ENCODE measurements at regions not wholly inside any gene's neighbourhood (a gene's known extent, or its start where the extent isn't known, plus 50 kb on each side); places are given as distances from the start of the nearest gene placed in this dataset.

GRCh38 chr6:1237636-1238035 is 74.3 kb upstream of the FOXQ1 start:
- TF ChIP-seq ZNF658 (tag by site-specific recombination; IDR thresholded peaks at IDR 0.05) (no peak), ZSCAN5A (tag by site-specific recombination; IDR thresholded peaks at IDR 0.05) (no peak), ZNF138 (tag by site-specific recombination; IDR thresholded peaks at IDR 0.05; ENCODE audit: borderline replicate concordance) (no peak), REST (tag by site-specific recombination; IDR thresholded peaks at IDR 0.05) (no peak), ATF2 (tag by site-specific recombination; IDR thresholded peaks at IDR 0.05; ENCODE audit: low read depth) (no peak), ZNF274 (IDR thresholded peaks at IDR 0.05; ENCODE audit: low read length) (no peak), ZNF274 (tag by site-specific recombination; IDR thresholded peaks at IDR 0.05; ENCODE audit: borderline replicate concordance) (no peak), ZBTB8A (tag by site-specific recombination; IDR thresholded peaks at IDR 0.05) (no peak), KLF9 (tag by site-specific recombination; IDR thresholded peaks at IDR 0.05; ENCODE audit: low read depth) (no peak), TCF7L2 (IDR thresholded peaks at IDR 0.05; ENCODE audit: borderline replicate concordance, low read depth, low read length) (no peak)
